Astrocyte of the hippocampus (primary cell): ENCODE measurements at regions not wholly inside any gene's neighbourhood (a gene's known extent, or its start where the extent isn't known, plus 50 kb on each side); places are given as distances from the start of the nearest gene placed in this dataset.
"Not testable (repeated sequence)": the region's sequence is repeated elsewhere in the genome, so short reads cannot be mapped to it uniquely, and the experiment has no call there.

Experiments
- DNase-seq: peaks from one replicate; pipeline ENCODE4 v3.0.0; 2011; ENCODE audit warnings: low read depth, low spot score

- DNase-seq: no peak
Observed at GRCh38 chr2:762646-763045, 85.4 kb upstream of the TMEM18 start.

GRCh38 chr2:761384-761783 lies 84.2 kb upstream of the TMEM18 start:
- DNase-seq: no peak

- no peak for DNase-seq
Observed at GRCh38 chr2:760001-760400, 82.8 kb upstream of the TMEM18 start.

GRCh38 chr2:758073-758820 lies 81.0 kb upstream of the TMEM18 start:
- DNase-seq: no peak

- no peak for DNase-seq
Observed at GRCh38 chr2:753123-753522, 75.9 kb upstream of the TMEM18 start.

- DNase-seq: no peak
Observed at GRCh38 chr2:751474-751873, 74.3 kb upstream of the TMEM18 start.

- DNase-seq: no peak
Observed at GRCh38 chr2:750628-751027, 73.4 kb upstream of the TMEM18 start.

- DNase-seq: no peak
Observed at GRCh38 chr2:747762-748351, 70.7 kb upstream of the TMEM18 start.

- no peak for DNase-seq
Observed at GRCh38 chr2:746697-747096, 69.5 kb upstream of the TMEM18 start.

GRCh38 chr2:744088-744487 lies 66.9 kb upstream of the TMEM18 start:
- DNase-seq: no peak

GRCh38 chr2:742221-742620 lies 65.0 kb upstream of the TMEM18 start:
- DNase-seq: no peak

GRCh38 chr2:741195-741496 lies 63.9 kb upstream of the TMEM18 start:
- no peak for DNase-seq

- DNase-seq: peak; percentile 81
Observed at GRCh38 chr2:740322-741194, 63.4 kb upstream of the TMEM18 start.

- DNase-seq: not testable (repeated sequence)
Observed at GRCh38 chr2:739864-740321, 62.7 kb upstream of the TMEM18 start.

- no peak for DNase-seq
Observed at GRCh38 chr2:736939-737338, 59.7 kb upstream of the TMEM18 start.

GRCh38 chr2:735670-736218 lies 58.5 kb upstream of the TMEM18 start:
- no peak for DNase-seq

GRCh38 chr2:734496-734895 lies 57.3 kb upstream of the TMEM18 start:
- DNase-seq: no peak

GRCh38 chr2:733495-733894 lies 56.3 kb upstream of the TMEM18 start:
- no peak for DNase-seq

GRCh38 chr2:733001-733400 lies 55.8 kb upstream of the TMEM18 start:
- DNase-seq: no peak

GRCh38 chr2:731711-732110 lies 54.5 kb upstream of the TMEM18 start:
- DNase-seq: no peak

- no peak for DNase-seq
Observed at GRCh38 chr2:729376-729861, 52.2 kb upstream of the TMEM18 start.

GRCh38 chr2:728165-728564 lies 51.0 kb upstream of the TMEM18 start:
- DNase-seq: no peak
